GM18517 (cell line): ENCODE measurements at regions not wholly inside any gene's neighbourhood (a gene's known extent, or its start where the extent isn't known, plus 50 kb on each side); places are given as distances from the start of the nearest gene placed in this dataset.

ENCODE experiments used
- ATAC-seq: cut with Tn5 transposase; IDR thresholded peaks from one replicate; pipeline ENCODE4 v1.9.1; 2021; ENCODE audit warnings: mild to moderate bottlenecking, moderate library complexity; ENCODE audit not compliant: unreplicated experiment

DNA sequence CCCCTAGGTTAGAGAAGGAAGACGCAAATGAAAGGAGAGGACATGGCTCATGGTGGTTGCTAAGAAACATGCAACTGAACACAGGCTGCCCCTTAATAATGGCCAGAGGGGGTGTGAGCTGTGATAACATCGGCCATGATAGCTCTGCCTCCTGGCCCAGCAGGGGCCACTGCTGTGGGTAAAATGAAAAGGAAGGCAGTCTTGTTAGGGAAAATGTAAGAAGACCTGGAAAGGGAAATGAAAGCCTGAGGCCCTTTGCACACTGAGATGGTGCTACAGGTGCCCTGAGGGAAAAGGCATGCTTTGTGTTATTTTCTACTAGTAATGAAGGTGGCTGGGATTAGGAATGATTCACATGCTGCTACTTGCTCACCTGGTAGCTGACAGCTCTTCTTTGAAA, 123.6 kb upstream of the MID1 start:
- ATAC-seq = no peak

GRCh38 chrX:10747975-10748374, 127.6 kb upstream of the MID1 start:
- no peak for ATAC-seq

DNA sequence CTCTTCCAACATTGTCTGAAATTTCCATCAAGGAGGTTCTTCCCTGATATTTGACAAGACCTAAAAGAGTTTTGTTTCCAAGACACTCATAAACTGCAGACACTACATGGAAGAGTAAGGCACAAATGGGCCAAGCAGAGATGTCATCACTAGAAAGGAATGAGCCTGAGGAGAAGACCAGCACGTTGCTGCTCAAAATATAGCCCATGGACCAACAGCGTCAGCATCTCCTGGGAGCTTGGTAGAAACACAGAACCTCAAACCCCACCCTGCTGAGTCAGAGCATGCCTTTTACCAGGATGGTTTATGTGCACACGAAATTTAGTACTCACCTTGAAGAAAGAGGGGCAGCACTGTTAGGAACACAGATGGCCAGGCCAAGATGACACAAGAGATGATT, 128.7 kb upstream of the MID1 start:
- ATAC-seq = no peak

GRCh38 chrX:10750581-10750980, 130.2 kb upstream of the MID1 start:
- no peak for ATAC-seq

DNA sequence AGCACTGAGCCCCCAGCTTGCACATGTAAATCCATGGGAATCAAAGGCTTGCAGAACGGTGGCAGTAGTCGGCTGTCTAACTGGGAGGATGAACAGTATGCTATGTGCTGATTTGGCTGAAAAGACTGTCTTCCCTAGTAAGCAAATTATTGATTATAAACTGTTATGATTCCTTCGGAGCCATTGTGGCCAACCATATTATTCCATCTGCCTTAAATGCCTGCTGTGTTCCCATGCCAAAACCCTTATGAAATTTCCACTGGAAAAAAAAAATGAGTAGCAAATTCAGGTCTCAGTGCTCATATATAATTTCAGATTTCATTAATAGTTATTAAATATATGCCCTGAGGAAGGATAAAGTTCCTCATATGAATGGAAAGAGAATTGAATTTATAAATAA, 132.7 kb upstream of the MID1 start:
- ATAC-seq = no peak

DNA sequence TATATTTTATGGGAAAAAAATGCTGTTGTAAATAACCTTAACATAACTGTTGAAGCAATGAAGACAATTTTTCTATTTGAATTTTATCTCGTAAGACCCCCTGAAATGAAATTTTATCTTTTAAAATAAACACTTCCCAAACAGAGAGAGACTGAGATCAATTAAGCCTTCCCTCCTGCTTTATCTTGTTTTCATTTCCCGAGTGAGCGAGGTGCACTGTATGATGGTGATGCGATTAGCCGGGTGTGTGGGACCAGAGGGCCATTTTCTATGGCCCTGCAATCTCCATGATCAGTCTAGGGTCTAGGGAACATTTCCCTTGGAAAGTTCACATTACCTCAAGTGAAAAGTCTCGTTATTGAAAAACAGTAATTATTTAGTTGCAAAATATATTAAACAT, 134.1 kb upstream of the MID1 start:
- ATAC-seq = no peak

DNA sequence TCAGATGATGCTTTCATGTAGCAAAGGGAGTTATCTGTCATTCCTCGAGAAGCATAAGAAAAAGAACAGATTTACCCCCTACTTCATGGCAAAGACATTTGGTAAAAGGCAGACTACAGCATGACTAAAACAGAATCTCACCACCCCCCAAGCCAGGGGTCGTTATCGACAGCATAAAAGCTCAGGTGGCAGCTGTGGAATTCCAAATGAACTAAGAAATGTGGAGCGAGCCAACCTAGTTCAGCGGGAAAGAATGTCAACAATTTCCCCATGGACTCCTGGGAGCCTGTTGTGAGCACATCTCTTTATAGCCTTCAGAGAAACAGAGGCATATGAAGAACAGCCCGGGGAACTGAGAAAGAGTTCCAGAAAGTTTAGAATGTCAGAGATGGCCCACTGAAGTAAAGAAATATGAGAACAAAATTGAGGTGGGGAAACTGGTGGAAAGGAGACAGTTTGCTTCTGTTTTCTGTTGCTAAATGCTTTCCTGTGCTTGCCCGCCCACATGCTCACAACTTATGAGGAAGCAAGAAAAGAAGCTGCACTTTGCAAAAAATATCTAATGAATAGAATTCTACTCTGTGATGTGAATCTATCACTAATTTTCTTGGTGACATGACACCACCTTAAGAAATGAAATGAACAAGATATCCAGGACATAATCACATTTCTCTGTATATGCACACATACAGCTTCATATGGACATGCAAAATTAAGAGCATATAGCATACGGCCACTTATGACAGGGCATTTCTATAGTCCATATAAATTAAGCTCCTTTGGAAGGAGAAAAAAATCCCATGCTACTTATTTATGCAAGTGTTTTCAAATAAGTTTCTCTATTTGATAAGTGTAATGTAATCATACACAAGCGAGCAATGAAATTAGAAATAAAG, 135.3 kb upstream of the MID1 start:
- no peak for ATAC-seq

DNA sequence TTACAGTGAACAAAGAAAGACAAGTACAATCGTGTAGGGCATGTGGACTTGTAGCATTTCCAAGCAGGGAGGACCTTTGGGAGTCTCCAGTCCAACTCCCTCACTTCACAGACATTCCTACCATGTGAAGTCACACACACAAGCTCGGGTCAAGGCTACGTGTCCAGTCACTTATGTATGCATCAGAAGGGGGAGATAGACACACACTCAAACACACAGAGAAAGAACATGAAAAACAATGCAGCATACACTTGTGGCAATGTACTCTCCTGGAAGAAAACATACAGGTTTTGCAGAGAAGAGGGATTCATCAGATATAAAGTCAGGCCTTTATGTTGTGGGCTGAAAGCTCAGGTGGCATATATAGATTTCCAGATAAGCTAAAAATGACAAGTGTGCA, 136.1 kb upstream of the MID1 start:
- ATAC-seq = no peak

DNA sequence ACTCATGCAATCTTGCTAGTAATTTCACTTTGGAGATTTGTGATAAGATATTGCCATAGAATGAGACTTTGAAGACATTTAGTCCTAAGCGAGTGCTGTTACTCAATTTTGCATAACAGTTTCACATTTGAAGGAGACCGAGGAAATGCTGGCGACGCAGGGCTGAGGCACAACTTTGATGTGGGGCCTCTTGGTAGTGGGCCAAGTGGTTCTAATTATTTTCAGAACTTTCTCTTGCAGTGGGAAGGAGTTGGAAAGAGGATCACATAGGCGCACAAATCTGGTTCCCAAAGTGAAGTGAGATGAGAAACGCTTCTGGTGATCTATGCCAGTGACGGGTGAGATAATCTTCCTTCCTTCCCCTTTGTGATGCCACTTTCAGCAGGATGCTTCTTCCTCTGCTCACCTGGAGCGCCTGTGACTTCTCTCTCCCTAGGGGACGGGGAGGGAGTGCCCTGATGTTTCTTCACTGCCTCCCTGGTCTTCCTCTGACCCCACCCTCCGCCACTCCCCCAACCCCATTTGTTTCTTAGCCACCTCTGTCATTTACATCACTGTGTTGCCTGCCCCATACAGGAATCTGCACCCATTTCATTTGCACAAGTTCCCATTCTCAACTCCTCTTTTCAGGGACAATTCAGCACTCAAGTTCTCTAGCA, 138.9 kb upstream of the MID1 start:
- no peak for ATAC-seq

- no peak for ATAC-seq
Observed at GRCh38 chrX:10761447-10761846, 141.1 kb upstream of the MID1 start.

DNA sequence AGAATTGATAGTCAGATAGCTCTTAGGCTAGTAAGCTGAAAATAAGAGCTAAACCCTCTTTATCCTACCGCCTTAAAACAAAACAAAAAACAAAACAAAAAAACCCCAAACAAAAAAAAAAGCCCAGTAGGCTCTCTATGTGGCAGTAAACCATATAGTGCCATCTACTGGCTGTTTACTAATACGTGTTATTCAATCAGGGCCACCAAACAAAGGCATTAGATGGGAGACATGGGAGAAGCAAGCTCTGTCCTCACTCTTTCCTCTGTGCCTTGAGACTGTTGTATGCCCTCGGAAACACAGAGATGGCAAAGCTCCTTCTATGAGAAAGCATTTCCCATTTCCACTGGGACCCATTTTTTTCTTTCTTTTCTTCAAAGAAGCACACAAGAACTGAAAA, 148.8 kb upstream of the MID1 start:
- no peak for ATAC-seq

GRCh38 chrX:10769696-10770619, 149.6 kb upstream of the MID1 start:
- ATAC-seq = no peak

DNA sequence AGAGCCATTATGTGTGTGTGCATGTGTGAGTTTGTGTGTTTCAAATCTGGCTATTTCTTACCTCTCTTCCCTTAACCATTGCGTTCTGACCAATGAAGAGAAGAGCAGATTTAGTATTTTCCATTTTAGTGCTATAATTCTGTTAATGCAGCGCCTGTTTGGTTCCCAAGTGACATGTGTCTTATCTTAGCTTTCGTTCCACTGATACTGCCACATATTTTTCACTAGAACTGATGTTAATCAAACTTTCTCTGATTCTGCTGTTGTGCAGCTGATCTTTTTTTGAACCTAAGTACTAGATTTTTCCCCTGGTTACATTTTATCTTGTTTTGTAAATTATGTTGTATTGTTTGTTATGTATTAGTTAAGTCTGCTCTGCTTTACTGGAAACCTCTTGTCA, 152.9 kb upstream of the MID1 start:
- ATAC-seq = no peak

GRCh38 chrX:10781847-10782530, 161.6 kb upstream of the MID1 start:
- ATAC-seq = no peak

- ATAC-seq = no peak
Observed at GRCh38 chrX:10783451-10783995, 163.1 kb upstream of the MID1 start.

DNA sequence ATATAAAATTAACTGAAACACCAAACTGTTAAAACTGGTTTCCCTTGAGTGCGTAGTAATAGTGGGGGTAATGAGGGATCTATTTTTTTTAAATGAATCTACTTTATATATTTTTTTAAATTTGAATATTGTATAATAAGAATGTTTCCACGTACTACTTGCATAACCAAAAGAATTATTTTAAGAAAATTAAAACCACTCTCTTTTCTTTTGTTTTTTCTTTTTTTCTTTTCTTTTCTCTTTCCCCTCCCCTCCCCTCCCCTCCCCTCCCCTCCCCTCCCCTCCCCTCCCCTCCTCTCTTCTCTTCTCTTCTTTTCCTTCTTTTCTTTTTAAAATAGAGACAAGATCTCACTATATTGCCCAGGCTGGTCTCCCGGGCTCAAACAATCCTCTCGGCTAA, 166.9 kb upstream of the MID1 start:
- ATAC-seq = no peak

GRCh38 chrX:10794203-10794630, 173.8 kb upstream of the MID1 start:
- ATAC-seq = no peak

- ATAC-seq = no peak
Observed at GRCh38 chrX:10795721-10796120, 175.3 kb upstream of the MID1 start.

GRCh38 chrX:10797466-10797865, 177.1 kb upstream of the MID1 start:
- ATAC-seq = no peak

- ATAC-seq = no peak
Observed at GRCh38 chrX:10798041-10798440, 177.7 kb upstream of the MID1 start.
